Hematopoietic multipotent progenitor cell (in vitro differentiated cells): ENCODE measurements at regions not wholly inside any gene's neighbourhood (a gene's known extent, or its start where the extent isn't known, plus 50 kb on each side); places are given as distances from the start of the nearest gene placed in this dataset. TPM values are rescaled to one million over a fixed set of nuclear protein-coding genes. Genes with fewer than 3 reads are reported as not detected.

ENCODE experiments used
- DNase-seq, 3 donors: peaks; one replicate each; pipeline ENCODE4 v3.0.0-alpha.2; 2011 to 2015; ENCODE audit warnings: low read depth in 2 of 3, low spot score in 2 of 3
- small RNA-seq: library from RNA; depleted of rRNA; stranded (forward); fragments of <200 nt; gene quantifications from one replicate; pipeline ENCODE3, GENCODE V24; 2012

DNA sequence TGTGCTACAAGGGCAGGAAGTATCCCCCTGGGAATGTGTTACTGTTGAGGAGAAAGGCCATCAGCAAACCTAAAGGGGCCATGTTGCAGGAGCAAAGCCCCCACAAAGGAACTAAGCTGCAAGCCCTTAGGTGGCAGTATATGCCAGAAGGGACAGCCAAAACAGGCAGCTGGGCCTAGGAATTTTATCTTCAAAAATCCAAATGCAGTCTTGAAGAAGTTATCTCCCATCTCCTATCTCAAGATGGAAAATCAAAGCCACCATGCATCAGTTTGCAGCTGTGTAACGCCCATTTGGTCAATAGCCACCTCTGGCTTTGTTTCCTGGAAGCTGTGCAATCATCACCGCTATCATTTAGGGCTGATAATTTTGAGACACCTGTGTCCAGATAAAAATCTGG, 400.3 kb downstream of the ARHGEF28 start:
- no peak for DNase-seq

DNA sequence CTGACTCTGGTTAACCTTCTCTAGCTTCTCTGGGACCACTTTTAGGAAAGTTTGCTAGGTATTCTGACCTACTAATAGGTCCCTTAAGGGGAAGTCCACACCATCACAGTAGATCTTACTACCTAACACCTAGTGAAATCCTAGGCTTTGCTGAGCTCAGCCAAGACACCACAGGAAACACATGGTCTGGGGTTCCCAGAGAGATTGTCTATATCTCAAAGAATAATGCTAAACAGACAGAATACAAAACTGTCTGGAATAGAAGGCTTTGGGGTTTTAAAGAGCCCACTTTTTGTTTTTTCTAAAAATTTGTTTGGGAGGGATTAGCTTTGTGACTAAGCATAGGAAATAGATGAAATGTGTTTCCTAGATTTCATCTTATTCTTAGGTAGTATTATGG, 395.1 kb downstream of the ARHGEF28 start:
- peak in 2 of 3 donors; percentile 20 to 58 for DNase-seq

DNA sequence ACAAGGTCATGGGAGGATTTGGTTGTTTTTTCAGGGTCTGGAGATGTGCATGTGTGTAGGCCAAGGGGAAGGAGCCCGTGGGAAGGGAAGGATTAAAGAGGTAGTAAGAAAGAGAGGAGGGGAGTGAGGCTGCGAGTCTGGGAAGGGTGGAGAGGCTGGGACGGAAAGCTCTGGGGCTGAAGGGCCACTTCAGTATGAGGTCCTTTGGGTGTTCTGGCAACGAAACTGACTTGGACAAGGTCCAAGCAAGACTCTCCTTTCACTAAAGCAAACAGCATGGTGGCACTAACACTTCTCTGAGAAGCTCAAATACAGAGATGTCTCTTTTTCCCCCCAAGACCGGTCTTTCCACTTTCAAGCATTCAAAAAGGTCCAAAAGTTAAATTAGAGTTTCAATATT, 394.5 kb downstream of the ARHGEF28 start:
- DNase-seq, result no peak

DNA sequence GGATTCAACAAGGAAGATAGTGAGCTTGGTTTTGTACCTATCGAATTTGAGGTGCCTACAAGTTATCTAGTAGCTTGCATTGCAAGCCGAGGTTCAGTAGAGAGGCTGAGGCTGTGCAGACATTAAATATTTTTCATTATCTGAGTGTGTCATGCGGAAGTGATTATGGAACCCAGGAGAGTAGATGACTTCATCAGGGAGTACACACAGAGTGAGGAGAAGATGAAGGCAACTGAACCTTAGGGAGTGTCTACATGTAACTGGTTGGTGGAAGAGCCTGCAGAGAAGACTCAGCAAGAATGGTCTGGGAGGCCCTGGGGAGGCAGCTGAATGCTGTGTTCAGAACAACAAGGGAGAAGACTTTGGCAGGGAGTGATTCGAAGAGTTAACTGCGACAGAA, 393.9 kb downstream of the ARHGEF28 start:
- no peak for DNase-seq

DNA sequence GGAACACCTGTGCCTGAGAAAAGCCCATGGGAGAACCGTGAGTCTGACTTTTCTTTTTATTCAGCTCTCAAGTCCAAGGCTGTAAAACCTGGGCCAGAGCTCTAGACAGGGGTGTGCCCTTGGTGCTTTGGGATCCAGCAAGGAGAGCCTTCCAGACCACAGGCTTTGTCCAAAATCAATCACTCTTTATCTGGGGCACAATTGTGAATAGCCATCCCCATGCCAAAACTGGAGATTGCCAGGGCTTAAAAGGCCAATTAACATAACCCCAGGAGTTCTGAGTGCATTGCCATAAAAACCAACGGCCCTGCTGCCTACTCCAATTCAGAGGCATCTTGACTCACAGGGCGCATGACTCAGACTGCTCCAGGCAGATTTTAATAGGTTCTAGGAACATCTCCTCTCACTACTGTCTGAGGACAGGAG, 391.8 kb downstream of the ARHGEF28 start:
- no peak for DNase-seq

DNA sequence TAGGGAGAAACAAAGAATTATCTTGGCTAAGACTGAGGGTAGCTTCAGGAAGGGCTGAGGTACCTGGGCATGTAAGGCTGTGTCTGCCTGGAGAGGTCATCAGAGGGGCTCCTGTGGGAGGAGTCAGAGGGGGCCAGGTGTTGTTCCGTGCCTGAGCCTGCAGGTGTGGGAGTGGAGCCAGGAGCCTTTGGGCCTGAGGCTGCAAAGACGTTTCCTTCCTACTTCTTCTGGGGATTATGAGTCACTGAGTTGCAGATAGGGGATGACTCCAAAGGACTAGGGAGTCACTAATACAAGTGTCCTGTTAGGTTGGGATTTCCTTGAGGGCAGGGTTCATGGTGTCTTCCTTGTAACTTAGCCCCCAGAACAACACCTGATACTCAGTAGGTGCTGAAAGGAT, 391.1 kb downstream of the ARHGEF28 start:
- no peak for DNase-seq

DNA sequence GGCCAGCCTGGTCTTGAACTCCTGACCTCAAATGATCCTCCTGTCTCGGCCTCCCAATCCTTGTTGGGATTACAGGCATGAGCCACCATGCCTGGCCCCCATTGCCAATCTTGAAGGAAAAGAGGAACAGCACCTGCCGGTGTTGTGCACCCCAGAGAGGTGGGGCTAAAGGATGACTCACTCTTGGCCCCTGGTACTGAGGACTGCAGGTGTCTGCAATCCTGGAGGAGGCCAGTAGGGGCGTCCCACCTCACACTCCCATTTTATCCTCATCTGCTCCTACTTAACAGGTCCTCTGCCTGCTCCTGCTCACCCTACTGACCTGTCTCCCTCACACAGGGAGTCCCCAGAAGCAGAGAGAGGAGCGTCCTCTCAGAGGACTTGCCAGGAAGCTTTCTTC, 390.4 kb downstream of the ARHGEF28 start:
- DNase-seq, result peak in 2 of 3 donors; percentile 9 to 14

DNA sequence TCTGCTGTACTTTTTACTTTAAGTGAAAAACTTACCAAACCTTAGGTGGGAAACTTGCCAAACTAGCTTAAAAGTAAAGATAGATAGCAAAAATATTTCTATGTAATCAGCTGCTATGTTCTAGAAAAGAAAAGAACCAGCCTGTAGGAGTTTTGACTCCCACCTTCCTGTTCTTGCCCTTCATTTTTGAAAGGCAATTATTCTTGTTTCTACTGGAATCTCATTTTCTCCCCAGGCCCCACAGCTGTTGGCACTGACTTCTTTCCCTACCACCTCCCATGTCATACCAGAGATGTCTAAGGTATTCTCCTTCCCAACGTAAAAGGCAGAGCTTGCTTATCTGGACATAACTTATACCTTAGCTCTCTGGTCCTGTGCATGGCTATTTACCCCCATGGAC, 389.7 kb downstream of the ARHGEF28 start:
- no peak for DNase-seq

DNA sequence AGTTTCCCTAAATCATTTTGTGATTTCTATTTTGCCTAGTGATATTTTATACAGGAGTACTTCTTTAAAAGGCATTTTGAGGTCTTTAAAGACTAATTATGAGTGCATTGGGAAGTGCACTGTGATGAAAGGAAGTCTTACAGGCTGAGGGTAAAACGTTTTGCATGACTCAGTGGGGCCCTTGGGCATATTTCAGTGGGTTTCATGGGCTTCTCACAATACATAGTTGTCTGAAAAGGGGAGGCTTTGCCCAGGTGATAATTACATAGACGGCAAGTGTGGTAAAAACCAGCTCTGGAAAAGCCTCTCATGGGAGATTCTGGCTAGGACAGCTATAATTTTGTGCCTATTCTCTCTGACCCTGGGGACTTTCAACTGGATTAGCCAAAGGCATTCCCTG, 387.2 kb downstream of the ARHGEF28 start:
- no peak for DNase-seq

DNA sequence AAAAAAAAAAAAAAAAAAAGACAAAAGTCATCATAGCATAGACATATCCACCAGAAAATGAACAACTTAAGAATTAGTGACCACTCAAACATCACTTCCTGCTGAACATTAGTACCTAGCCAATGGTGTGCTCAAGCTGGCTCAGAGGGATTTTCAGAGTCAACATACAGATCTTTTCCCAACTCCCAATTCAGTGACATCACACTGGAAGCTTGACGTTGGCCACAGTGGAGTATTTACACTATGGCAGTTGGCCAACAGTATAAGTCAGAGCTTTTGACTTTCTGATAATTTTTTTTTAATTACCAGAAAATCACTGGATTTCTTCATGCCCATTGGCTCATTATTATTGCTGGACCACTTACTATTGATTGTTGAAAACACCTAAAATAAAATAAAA, 383.5 kb downstream of the ARHGEF28 start:
- DNase-seq, result no peak

DNA sequence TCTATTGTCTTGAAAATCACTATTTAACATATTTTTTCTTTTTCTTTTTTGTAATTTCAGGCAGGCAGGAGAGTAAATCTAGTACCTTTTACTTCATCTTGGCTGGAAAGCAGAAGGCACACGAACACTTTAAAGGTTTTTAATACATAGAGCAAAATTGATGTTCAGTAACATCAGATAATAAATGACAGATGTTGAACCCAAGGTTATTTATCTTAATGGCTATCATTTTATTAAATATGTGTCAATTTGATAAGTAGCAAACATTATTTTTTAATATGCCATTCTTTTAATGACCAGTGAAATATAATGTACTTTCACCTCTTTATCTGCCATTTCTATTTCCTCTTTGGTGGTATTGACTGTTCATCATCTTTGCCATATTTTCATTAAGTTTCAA, 381.2 kb downstream of the ARHGEF28 start:
- DNase-seq, result no peak

DNA sequence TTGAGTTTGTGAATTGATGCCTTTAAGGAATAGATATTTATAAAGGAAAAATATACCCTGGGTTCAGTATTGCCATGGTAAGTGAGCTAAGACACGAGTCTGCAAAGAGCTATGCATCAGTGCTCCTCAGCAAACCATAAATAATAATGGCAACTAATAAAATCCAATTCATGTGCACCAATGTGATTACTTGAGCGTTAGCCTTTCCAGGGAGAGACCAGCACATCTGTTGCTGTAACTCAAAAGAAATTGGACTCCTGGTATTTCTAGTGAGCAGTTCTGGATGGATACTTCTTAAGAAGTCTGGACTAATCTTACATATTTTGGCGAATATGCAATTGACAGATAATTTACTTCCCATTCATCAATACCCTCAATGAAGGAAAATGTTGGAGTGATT, 373.3 kb downstream of the ARHGEF28 start:
- no peak for DNase-seq

DNA sequence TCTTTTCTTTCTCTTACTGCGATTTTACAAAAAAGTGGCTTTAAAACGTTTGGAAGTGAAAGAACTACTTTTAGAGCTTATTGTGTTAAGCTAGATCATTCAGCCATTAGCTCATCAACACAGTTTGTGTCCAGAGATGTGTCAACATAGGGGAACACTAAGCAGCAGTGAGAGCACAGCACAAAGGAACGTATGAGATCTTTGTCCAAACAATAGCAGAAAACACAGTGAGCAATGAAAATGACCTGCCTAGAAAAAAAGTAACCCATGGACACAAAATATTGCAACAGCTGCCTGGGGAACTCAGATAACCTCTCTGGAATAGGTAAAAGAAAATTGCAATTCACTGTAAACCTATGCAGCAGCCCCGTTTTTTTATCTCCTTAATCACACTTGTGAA, 372.5 kb downstream of the ARHGEF28 start:
- no peak for DNase-seq

DNA sequence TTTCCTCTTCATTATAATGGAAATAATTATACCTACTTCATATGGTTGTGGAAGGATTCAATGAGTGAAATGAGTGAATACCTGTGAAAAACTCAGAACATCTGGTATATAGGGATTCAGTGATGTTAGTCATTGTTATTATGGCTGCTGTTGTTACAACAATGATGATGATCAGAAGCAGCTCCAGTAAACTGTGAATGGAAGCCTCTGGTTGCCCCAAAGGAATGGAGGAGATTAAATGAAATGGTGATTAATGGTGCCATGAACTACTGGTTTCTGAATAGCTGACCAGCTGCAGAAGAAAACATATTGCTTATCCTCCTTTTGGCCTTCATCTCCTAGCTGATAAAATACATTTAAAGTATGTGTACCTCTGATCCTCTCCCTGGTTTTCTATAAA, 372.0 kb downstream of the ARHGEF28 start:
- no peak for DNase-seq

DNA sequence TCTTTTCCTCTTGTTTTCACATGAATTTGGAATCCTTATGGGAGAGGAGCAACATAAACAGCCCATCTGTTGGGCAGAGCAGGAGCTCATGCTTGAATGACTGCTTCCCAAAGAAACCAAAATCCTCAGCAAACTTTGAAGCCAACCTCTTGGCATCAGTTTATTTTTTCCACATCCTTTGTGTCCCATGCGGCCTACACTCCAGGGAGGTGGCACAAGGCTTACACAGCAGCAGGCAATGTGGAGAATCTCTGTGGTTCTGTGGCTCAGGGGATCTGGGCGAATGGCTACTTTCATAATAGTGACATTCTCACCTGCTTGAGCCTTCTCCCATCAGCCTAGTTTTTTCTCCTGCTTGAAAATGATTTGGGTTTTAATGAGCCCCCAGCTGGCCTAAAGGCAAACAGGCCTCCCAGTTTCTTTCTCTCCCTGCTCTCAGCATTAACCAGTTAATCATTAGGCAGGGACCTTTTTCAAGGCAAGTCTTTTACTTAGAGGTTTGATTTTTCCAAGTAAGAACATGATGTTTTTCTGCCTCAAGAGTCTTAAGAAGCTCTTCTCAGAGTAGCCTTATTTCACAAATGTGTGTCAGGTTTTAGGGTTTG, 370.3 kb downstream of the ARHGEF28 start:
- no peak for DNase-seq

DNA sequence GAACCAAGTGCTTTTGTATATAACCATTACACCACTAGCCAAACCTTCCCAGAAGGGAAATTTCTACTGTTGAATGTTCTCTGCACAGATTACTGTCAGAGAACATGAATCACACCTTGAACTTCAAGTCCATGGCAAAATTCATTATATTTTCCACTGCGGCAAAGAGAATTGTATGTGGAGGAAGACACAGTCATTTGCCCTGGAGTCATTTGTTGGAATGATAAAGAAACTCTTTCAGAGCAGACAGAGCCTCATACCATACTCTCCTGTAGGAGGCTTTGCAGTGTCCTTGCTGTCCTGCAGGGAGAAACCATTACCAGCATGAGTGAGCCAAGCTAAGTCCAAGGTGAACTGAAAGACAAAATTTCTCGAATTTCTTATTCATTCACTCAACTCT, 369.0 kb downstream of the ARHGEF28 start:
- no peak for DNase-seq

Small RNA genes lying in the stretch of these regions (small RNA-seq; reads per million reads assigned to genes)
- not detected for gene RN7SL814P
